ENCODE measurements at regions not wholly inside any gene's neighbourhood (a gene's known extent, or its start where the extent isn't known, plus 50 kb on each side); places are given as distances from the start of the nearest gene placed in this dataset.

DNA sequence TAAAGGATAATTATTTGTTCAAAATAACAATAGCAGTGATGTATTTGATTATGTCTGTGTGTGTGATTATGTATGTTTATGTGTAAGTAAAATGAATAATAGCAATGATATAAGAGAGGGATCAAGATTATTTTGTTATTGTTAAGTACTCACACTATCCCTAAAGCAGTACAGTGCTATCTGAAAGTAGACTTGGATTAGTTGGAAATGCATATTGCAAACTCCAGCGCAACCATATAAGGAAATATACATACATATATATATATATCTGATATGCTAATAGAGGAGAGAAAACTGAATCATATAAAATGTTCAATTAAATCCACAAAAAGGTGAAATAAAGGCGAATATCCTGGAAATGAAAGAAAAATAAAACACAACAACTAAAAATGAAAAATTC lies 268.4 kb downstream of the HINT1 start:
- Histone ChIP-seq H2AFZ (ENCODE audit: low read length) (no peak overlapping the region), H3K9ac (ENCODE audit: low read length) (no peak overlapping the region), H3K36me3 (ENCODE audit: insufficient read depth, low read length) (no peaks in the 10 kb centered on the region), H4K20me1 (ENCODE audit: insufficient read depth, low read length) (no peaks in the 10 kb centered on the region), H3K27ac (ENCODE audit: low read depth, low read length, poor library complexity, severe bottlenecking) (no peak overlapping the region), H3F3A (ENCODE audit: insufficient read depth, low read length) (no peaks in the 10 kb centered on the region), H3K4me3 (ENCODE audit: low read depth, low read length, poor library complexity, severe bottlenecking) (no peak overlapping the region), H3K27me3 (ENCODE audit: insufficient read depth, low read length) (no peaks in the 10 kb centered on the region), H3K4me1 (ENCODE audit: insufficient read depth, low read length, severe bottlenecking) (no peaks in the 10 kb centered on the region), H3K9me2 (ENCODE audit: low read depth, low read length) (no peaks in the 10 kb centered on the region), H3K9me3 (ENCODE audit: low read length) (no peaks in the 10 kb centered on the region), H3K79me2 (ENCODE audit: insufficient read depth, low read length) (no peaks in the 10 kb centered on the region), H3K4me2 (ENCODE audit: low read length) (no peak overlapping the region)
- TF ChIP-seq CTCF (IDR thresholded peaks at IDR 0.05; ENCODE audit: low read length), result no peak

GRCh38 chr5:130893006-130893405 lies 272.1 kb downstream of the HINT1 start:
- Histone ChIP-seq H3K9ac (ENCODE audit: low read length) (no peak overlapping the region), H3K9me2 (ENCODE audit: low read depth, low read length) (no peaks in the 10 kb centered on the region), H4K20me1 (ENCODE audit: insufficient read depth, low read length) (no peaks in the 10 kb centered on the region), H3K79me2 (ENCODE audit: insufficient read depth, low read length) (no peaks in the 10 kb centered on the region), H2AFZ (ENCODE audit: low read length) (no peak overlapping the region), H3K4me3 (ENCODE audit: low read depth, low read length, poor library complexity, severe bottlenecking) (no peak overlapping the region), H3K4me2 (ENCODE audit: low read length) (no peak overlapping the region), H3K27me3 (ENCODE audit: insufficient read depth, low read length) (no peaks in the 10 kb centered on the region), H3K4me1 (ENCODE audit: insufficient read depth, low read length, severe bottlenecking) (no peaks in the 10 kb centered on the region), H3F3A (ENCODE audit: insufficient read depth, low read length) (no peaks in the 10 kb centered on the region), H3K36me3 (ENCODE audit: insufficient read depth, low read length) (no peaks in the 10 kb centered on the region), H3K9me3 (ENCODE audit: low read length) (no peaks in the 10 kb centered on the region), H3K27ac (ENCODE audit: low read depth, low read length, poor library complexity, severe bottlenecking) (no peak overlapping the region)
- TF ChIP-seq CTCF (IDR thresholded peaks at IDR 0.05; ENCODE audit: low read length) (no peak), EZH2 (IDR thresholded peaks at IDR 0.05; ENCODE audit: borderline replicate concordance, low read length) (no peak)

GRCh38 chr5:130890610-130891009 lies 274.4 kb downstream of the HINT1 start:
- H3K27me3 ChIP-seq (ENCODE audit: insufficient read depth, low read length), result no peaks in the 10 kb centered on the region
- H3K36me3 ChIP-seq (ENCODE audit: insufficient read depth, low read length), result no peaks in the 10 kb centered on the region
- H3K9ac ChIP-seq (ENCODE audit: low read length), result no peak overlapping the region
- TF ChIP-seq CTCF (IDR thresholded peaks at IDR 0.05; ENCODE audit: low read length), result no peak
- no peak for TF ChIP-seq EZH2 (IDR thresholded peaks at IDR 0.05; ENCODE audit: borderline replicate concordance, low read length)
- no peak overlapping the region for H3K27ac ChIP-seq (ENCODE audit: low read depth, low read length, poor library complexity, severe bottlenecking)
- no peak overlapping the region for H3K4me3 ChIP-seq (ENCODE audit: low read depth, low read length, poor library complexity, severe bottlenecking)
- H3K4me2 ChIP-seq (ENCODE audit: low read length), result no peak overlapping the region
- no peaks in the 10 kb centered on the region for H3F3A ChIP-seq (ENCODE audit: insufficient read depth, low read length)
- no peaks in the 10 kb centered on the region for H4K20me1 ChIP-seq (ENCODE audit: insufficient read depth, low read length)
- H2AFZ ChIP-seq (ENCODE audit: low read length), result no peak overlapping the region
- H3K9me3 ChIP-seq (ENCODE audit: low read length), result no peaks in the 10 kb centered on the region
- H3K4me1 ChIP-seq (ENCODE audit: insufficient read depth, low read length, severe bottlenecking), result no peaks in the 10 kb centered on the region
- no peaks in the 10 kb centered on the region for H3K79me2 ChIP-seq (ENCODE audit: insufficient read depth, low read length)
- H3K9me2 ChIP-seq (ENCODE audit: low read depth, low read length), result no peaks in the 10 kb centered on the region
